ENCODE measurements at regions not wholly inside any gene's neighbourhood (a gene's known extent, or its start where the extent isn't known, plus 50 kb on each side); places are given as distances from the start of the nearest gene placed in this dataset.
"Not testable (repeated sequence)": the region's sequence is repeated elsewhere in the genome, so short reads cannot be mapped to it uniquely, and the experiment has no call there.

GRCh38 chr1:213623064-213623581 is 364.6 kb upstream of the PROX1 start:
- Histone ChIP-seq H3K4me3 (no peak overlapping the region), H3K9me3 (replicated peaks) (no peaks in the 10 kb centered on the region), H3K4me1 (replicated peaks) (no peaks in the 10 kb centered on the region), H3K27ac (no peak overlapping the region), H3K36me3 (no peaks in the 10 kb centered on the region), H3K27me3 (replicated peaks) (no peaks in the 10 kb centered on the region)
- no peak for DNase-seq (ENCODE audit: low read depth in 1 of 2, low spot score in 2 of 2)

GRCh38 chr1:213623862-213624261 is 363.9 kb upstream of the PROX1 start:
- Histone ChIP-seq H3K36me3 (no peaks in the 10 kb centered on the region), H3K27me3 (replicated peaks) (no peaks in the 10 kb centered on the region), H3K9me3 (replicated peaks) (no peaks in the 10 kb centered on the region), H3K4me3 (no peak overlapping the region), H3K27ac (no peak overlapping the region), H3K4me1 (replicated peaks) (no peaks in the 10 kb centered on the region)
- DNase-seq (ENCODE audit: low read depth in 1 of 2, low spot score in 2 of 2) = no peak

- H3K9me3 ChIP-seq (replicated peaks); DNase-seq (ENCODE audit: low read depth in 1 of 2, low spot score in 2 of 2); H3K36me3 ChIP-seq; H3K27ac ChIP-seq; H3K27me3 ChIP-seq (replicated peaks); H3K4me3 ChIP-seq; H3K4me1 ChIP-seq (replicated peaks): not testable (repeated sequence)
Measured at GRCh38 chr1:213636778-213637177, 351.0 kb upstream of the PROX1 start.

DNA sequence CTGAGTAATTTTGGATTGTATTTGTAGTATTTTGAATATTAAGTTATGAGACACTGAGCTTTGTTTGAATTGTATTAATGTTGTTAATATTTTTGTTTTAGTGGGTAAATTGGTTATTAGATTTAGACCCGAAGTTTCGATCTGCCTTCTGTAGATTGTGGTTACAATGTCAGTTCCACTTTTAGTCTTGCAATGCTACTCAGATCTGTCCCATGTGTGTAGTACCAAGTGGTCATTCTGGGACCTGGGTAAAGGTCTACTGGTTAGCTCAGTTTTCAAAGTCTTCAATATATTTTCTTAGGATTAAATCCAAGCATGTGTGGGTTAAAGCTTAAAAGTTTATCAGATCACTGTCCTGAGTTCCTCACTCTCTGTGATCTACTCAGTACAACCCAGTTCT is 346.5 kb upstream of the PROX1 start:
- no peak for DNase-seq (ENCODE audit: low read depth in 1 of 2, low spot score in 2 of 2)
- Histone ChIP-seq H3K36me3 (no peaks in the 10 kb centered on the region), H3K9me3 (replicated peaks) (no peaks in the 10 kb centered on the region), H3K4me3 (no peak overlapping the region), H3K4me1 (replicated peaks) (no peaks in the 10 kb centered on the region), H3K27ac (no peak overlapping the region), H3K27me3 (replicated peaks) (no peaks in the 10 kb centered on the region)

DNA sequence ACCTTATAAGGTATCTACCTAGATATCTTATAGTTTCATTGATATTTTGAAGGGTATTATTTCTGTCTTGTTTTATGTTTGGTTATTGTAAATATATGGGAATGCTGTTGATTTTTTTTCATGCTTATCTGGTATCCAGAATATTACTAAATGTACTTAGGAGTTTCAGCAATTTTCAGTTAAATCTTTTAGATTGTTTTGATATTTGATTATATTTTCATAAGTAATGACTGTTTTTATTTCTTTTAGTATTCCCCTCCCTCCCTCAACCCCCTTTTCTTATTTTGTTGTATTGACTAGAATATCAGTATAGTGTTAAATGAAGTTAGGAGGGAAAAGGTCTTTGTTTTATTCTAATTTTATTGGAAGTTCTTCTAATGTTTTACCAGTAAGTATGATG is 344.4 kb upstream of the PROX1 start:
- no peaks in the 10 kb centered on the region for H3K4me1 ChIP-seq (replicated peaks)
- no peaks in the 10 kb centered on the region for H3K27me3 ChIP-seq (replicated peaks)
- H3K9me3 ChIP-seq (replicated peaks) = no peaks in the 10 kb centered on the region
- DNase-seq (ENCODE audit: low read depth in 1 of 2, low spot score in 2 of 2) = no peak
- no peaks in the 10 kb centered on the region for H3K36me3 ChIP-seq
- no peak overlapping the region for H3K4me3 ChIP-seq
- no peak overlapping the region for H3K27ac ChIP-seq

GRCh38 chr1:213647864-213648650 is 339.7 kb upstream of the PROX1 start:
- DNase-seq (ENCODE audit: low read depth in 1 of 2, low spot score in 2 of 2) = no peak
- no peak overlapping the region for H3K27ac ChIP-seq

GRCh38 chr1:213649373-213649772 is 338.4 kb upstream of the PROX1 start:
- H3K27ac ChIP-seq = no peak overlapping the region
- no peak overlapping the region for H3K4me3 ChIP-seq
- H3K27me3 ChIP-seq (replicated peaks) = no peaks in the 10 kb centered on the region

More at GRCh38 chr1:213647864-213648650, 339.7 kb upstream of the PROX1 start:
- no peak overlapping the region for H3K4me3 ChIP-seq
- no peaks in the 10 kb centered on the region for H3K36me3 ChIP-seq
- H3K27me3 ChIP-seq (replicated peaks) = no peaks in the 10 kb centered on the region
- H3K9me3 ChIP-seq (replicated peaks) = no peaks in the 10 kb centered on the region
- H3K4me1 ChIP-seq (replicated peaks) = no peaks in the 10 kb centered on the region

GRCh38 chr1:213650603-213651002 is 337.2 kb upstream of the PROX1 start:
- DNase-seq (ENCODE audit: low read depth in 1 of 2, low spot score in 2 of 2) = no peak
- Histone ChIP-seq H3K27ac (no peak overlapping the region), H3K4me3 (no peak overlapping the region), H3K36me3 (no peaks in the 10 kb centered on the region), H3K4me1 (replicated peaks) (no peaks in the 10 kb centered on the region), H3K9me3 (replicated peaks) (no peaks in the 10 kb centered on the region), H3K27me3 (replicated peaks) (no peaks in the 10 kb centered on the region)

More at GRCh38 chr1:213649373-213649772, 338.4 kb upstream of the PROX1 start:
- no peaks in the 10 kb centered on the region for H3K36me3 ChIP-seq
- H3K4me1 ChIP-seq (replicated peaks) = no peaks in the 10 kb centered on the region
- H3K9me3 ChIP-seq (replicated peaks) = no peaks in the 10 kb centered on the region
- no peak for DNase-seq (ENCODE audit: low read depth in 1 of 2, low spot score in 2 of 2)

DNA sequence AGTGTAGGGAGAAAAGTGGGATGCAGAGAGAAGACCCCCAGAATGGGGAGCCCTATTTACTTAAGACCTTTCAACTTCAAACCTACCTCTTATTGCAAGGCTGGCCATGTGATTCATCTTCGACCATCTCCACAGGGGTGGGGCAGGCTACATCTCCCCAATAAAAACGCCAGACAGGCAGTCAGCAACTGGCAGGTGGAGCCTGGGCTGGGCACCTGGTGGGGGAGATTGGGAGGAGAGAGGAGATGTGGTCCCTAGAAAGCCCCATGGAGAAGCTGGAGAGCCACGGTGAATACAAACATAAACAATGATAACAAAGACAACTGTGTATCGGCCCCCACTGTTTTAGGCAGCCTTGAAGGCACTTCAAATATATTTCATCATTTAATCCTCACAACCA is 336.7 kb upstream of the PROX1 start:
- H3K27ac ChIP-seq = no peak overlapping the region
- H3K36me3 ChIP-seq = no peaks in the 10 kb centered on the region
- H3K4me1 ChIP-seq (replicated peaks) = no peaks in the 10 kb centered on the region
- DNase-seq (ENCODE audit: low read depth in 1 of 2, low spot score in 2 of 2) = no peak
- no peaks in the 10 kb centered on the region for H3K27me3 ChIP-seq (replicated peaks)
- no peaks in the 10 kb centered on the region for H3K9me3 ChIP-seq (replicated peaks)
- no peak overlapping the region for H3K4me3 ChIP-seq

DNA sequence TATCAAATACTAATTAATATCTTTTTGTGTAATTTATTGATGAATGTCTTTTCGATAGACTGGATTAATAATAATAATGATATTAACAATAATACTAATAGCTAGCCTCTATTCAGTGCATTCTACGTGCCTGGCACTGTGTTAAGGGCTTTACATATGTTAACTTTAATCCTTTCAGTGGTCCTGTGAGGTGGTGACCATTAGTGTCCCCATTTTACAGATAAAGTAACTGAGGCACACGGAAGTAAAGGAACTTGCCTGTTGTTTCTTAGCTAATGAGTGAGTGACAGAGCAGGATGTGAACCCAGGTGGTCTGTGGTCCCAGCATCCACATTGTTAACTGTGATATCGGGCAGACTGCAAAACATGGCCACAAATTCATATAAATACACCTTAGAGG is 335.7 kb upstream of the PROX1 start:
- Histone ChIP-seq H3K9me3 (replicated peaks) (no peaks in the 10 kb centered on the region), H3K36me3 (no peaks in the 10 kb centered on the region), H3K4me1 (replicated peaks) (no peaks in the 10 kb centered on the region), H3K27ac (no peak overlapping the region), H3K4me3 (no peak overlapping the region), H3K27me3 (replicated peaks) (no peaks in the 10 kb centered on the region)
- DNase-seq (ENCODE audit: low read depth in 1 of 2, low spot score in 2 of 2) = no peak

DNA sequence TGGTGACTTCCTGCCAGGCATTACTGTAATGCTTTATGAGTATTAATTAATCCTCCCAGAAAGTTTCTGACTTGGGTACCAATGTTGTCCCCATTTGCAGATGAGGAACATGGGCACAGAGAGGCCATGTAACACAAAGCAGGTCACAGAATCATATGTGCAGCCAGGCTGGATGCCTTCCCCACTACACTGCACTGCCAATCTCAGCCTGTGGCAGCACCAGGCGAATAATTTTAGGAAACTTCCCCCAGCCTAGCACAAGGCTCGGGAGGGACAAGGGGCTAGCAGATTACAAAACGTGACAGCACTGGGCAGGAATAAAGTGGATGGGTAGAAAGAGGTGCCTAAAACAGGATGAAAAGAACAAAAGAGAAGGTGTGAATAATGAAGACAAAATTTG is 331.7 kb upstream of the PROX1 start:
- no peak overlapping the region for H3K4me3 ChIP-seq
- H3K27ac ChIP-seq = no peak overlapping the region
- H3K36me3 ChIP-seq = no peaks in the 10 kb centered on the region
- DNase-seq (ENCODE audit: low read depth in 1 of 2, low spot score in 2 of 2) = no peak
- H3K9me3 ChIP-seq (replicated peaks) = no peaks in the 10 kb centered on the region
- H3K27me3 ChIP-seq (replicated peaks) = no peaks in the 10 kb centered on the region
- no peaks in the 10 kb centered on the region for H3K4me1 ChIP-seq (replicated peaks)

DNA sequence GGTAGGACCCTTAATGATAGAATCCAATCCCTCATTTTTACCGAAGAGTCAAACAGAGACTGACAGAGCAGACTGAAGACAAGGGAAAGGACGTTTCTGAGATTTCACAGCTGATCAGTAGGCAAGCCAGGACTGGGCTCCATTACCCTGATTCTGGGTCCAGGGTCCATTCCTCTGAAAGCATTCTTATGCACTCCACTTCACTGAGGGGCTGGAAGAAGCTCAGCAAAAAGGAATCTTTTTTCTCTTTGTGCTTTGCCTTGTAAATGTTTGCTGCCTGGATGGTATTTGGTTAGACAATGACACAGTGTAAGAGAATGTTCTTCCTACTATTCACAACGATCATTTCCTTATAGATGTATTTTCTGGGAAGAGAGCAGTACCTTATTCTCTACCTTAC is 331.3 kb upstream of the PROX1 start:
- H3K9me3 ChIP-seq (replicated peaks) = no peaks in the 10 kb centered on the region
- no peaks in the 10 kb centered on the region for H3K27me3 ChIP-seq (replicated peaks)
- DNase-seq (ENCODE audit: low read depth in 1 of 2, low spot score in 2 of 2) = no peak
- no peak overlapping the region for H3K4me3 ChIP-seq
- H3K27ac ChIP-seq = no peak overlapping the region
- H3K36me3 ChIP-seq = no peaks in the 10 kb centered on the region
- no peaks in the 10 kb centered on the region for H3K4me1 ChIP-seq (replicated peaks)

DNA sequence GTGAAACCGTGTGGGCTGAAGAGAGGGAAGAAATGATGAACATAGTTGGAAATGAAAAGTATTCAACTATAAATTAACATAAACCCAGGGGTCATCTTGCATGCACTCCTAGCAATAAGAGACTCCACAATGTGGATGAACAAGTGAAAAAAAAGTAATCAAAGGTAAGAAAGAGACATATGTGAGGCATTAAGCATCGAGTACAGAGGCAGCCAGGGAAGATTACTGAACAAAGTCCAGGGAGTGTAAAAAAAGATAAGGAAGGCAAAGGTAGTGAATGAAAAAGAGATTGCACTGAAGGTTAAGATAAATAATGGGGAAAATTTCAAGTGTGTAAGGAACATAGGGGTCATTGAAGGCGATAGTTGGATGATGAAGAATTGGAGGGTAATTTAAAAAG is 330.8 kb upstream of the PROX1 start:
- H3K27ac ChIP-seq = no peak overlapping the region
- no peaks in the 10 kb centered on the region for H3K36me3 ChIP-seq
- H3K27me3 ChIP-seq (replicated peaks) = no peaks in the 10 kb centered on the region
- H3K9me3 ChIP-seq (replicated peaks) = no peaks in the 10 kb centered on the region
- no peak for DNase-seq (ENCODE audit: low read depth in 1 of 2, low spot score in 2 of 2)
- H3K4me3 ChIP-seq = no peak overlapping the region
- no peaks in the 10 kb centered on the region for H3K4me1 ChIP-seq (replicated peaks)

GRCh38 chr1:213657879-213658278 is 329.9 kb upstream of the PROX1 start:
- Histone ChIP-seq H3K27me3 (replicated peaks) (no peaks in the 10 kb centered on the region), H3K4me1 (replicated peaks) (no peaks in the 10 kb centered on the region), H3K27ac (no peak overlapping the region), H3K4me3 (no peak overlapping the region), H3K36me3 (no peaks in the 10 kb centered on the region), H3K9me3 (replicated peaks) (no peaks in the 10 kb centered on the region)
- DNase-seq (ENCODE audit: low read depth in 1 of 2, low spot score in 2 of 2) = no peak

DNA sequence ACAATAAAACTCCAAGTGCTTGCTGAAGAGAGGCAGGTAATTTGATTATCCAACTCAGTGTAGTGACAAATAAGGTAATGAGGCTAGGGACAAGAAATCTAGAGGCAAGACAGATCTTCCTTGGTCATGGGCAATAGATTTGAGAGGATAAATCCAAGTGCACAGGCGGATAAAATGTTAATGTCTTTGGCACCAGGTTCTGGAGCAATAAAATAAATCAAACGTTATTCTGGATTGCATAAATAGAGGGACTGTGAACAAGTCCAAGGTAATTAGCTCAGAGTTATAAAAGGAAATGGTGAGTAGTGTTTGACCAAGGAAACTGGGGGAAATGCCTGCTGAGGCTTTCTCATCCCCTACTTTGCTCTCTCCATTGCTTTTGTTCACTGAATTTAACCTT is 329.3 kb upstream of the PROX1 start:
- no peaks in the 10 kb centered on the region for H3K4me1 ChIP-seq (replicated peaks)
- no peaks in the 10 kb centered on the region for H3K9me3 ChIP-seq (replicated peaks)
- no peaks in the 10 kb centered on the region for H3K27me3 ChIP-seq (replicated peaks)
- H3K36me3 ChIP-seq = no peaks in the 10 kb centered on the region
- H3K4me3 ChIP-seq = no peak overlapping the region
- DNase-seq (ENCODE audit: low read depth in 1 of 2, low spot score in 2 of 2) = no peak
- no peak overlapping the region for H3K27ac ChIP-seq
